Prostate gland (tissue), 2 donors: ENCODE measurements at regions not wholly inside any gene's neighbourhood (a gene's known extent, or its start where the extent isn't known, plus 50 kb on each side); places are given as distances from the start of the nearest gene placed in this dataset.

ENCODE experiments used
- POLR2A ChIP-seq: fragments of 450-650 bp; IDR thresholded peaks from one replicate; pipeline ENCODE4 v1.6.1; 2016; ENCODE audit warnings: antibody characterized with exemption, mild to moderate bottlenecking
- TF ChIP-seq, protein P1 (sequence below), 4 experiments: fragments of 200-600 bp in 2 of 4; fragments of 450-650 bp in 2 of 4; sonication (generic) in 2 of 4; IDR thresholded peaks; 1 replicate in 3 of 4; 2 replicates in 1 of 4; pipeline ENCODE4 v1.5.1; 2016 to 2019; ENCODE audit warnings: antibody characterized with exemption in 4 of 4, mild to moderate bottlenecking in 2 of 4, moderate library complexity in 2 of 4

DNA sequence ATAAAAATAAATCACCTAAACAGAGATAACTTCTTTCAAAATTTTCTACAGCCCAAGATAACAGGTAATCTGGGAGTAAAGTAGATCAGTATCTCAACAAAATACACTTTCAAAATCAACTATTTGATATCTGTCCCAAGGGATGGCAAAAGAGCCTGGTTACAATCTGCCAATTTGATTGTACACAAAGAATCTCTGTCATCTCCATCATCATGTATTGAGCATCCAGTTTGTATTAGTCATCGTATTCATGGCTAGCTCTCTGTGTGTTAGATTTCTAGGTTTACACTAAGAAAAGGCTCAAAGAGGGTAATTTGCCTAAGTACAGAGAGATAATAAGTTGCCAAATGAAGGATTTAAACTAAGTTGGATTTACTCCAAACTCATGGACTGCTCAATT lies 329.0 kb upstream of the NRSN1 start:
- no peak for TF ChIP-seq POLR2A
- TF ChIP-seq, protein P1, sequence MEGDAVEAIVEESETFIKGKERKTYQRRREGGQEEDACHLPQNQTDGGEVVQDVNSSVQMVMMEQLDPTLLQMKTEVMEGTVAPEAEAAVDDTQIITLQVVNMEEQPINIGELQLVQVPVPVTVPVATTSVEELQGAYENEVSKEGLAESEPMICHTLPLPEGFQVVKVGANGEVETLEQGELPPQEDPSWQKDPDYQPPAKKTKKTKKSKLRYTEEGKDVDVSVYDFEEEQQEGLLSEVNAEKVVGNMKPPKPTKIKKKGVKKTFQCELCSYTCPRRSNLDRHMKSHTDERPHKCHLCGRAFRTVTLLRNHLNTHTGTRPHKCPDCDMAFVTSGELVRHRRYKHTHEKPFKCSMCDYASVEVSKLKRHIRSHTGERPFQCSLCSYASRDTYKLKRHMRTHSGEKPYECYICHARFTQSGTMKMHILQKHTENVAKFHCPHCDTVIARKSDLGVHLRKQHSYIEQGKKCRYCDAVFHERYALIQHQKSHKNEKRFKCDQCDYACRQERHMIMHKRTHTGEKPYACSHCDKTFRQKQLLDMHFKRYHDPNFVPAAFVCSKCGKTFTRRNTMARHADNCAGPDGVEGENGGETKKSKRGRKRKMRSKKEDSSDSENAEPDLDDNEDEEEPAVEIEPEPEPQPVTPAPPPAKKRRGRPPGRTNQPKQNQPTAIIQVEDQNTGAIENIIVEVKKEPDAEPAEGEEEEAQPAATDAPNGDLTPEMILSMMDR (IDR thresholded peaks at IDR 0.05) = no peak
